GM21367 (cell line): ENCODE measurements at regions not wholly inside any gene's neighbourhood (a gene's known extent, or its start where the extent isn't known, plus 50 kb on each side); places are given as distances from the start of the nearest gene placed in this dataset.

ENCODE experiments used
- ATAC-seq: cut with Tn5 transposase; IDR thresholded peaks from one replicate; pipeline ENCODE4 v1.9.1; 2021; ENCODE audit not compliant: unreplicated experiment

DNA sequence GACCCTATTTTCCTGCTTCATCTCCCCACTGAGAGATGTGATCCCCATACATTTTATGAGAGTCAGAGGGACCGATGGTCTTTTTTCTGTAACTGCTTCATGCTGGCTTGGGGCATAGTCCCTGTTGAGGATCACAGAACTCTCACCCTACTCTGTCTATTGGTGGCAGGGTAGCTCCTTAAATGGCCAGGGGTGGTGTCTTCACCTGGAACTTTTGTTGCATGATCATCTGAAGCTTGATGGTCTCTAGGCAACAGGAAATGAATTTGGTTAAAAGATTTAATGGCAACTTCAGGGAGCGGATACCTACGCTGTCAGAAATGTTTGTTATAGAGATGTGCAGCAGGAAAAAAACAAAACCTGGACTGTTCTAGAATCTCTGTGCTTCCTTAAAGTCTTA is 87.0 kb upstream of the GLIS3 start:
- peak; percentile 68 for ATAC-seq

GRCh38 chr9:4384750-4385149 is 84.9 kb upstream of the GLIS3 start:
- no peak for ATAC-seq

GRCh38 chr9:4382722-4383317 is 83.0 kb upstream of the GLIS3 start:
- no peak for ATAC-seq

GRCh38 chr9:4381744-4382143 is 81.9 kb upstream of the GLIS3 start:
- ATAC-seq: no peak

GRCh38 chr9:4380406-4380805 is 80.5 kb upstream of the GLIS3 start:
- ATAC-seq: no peak

DNA sequence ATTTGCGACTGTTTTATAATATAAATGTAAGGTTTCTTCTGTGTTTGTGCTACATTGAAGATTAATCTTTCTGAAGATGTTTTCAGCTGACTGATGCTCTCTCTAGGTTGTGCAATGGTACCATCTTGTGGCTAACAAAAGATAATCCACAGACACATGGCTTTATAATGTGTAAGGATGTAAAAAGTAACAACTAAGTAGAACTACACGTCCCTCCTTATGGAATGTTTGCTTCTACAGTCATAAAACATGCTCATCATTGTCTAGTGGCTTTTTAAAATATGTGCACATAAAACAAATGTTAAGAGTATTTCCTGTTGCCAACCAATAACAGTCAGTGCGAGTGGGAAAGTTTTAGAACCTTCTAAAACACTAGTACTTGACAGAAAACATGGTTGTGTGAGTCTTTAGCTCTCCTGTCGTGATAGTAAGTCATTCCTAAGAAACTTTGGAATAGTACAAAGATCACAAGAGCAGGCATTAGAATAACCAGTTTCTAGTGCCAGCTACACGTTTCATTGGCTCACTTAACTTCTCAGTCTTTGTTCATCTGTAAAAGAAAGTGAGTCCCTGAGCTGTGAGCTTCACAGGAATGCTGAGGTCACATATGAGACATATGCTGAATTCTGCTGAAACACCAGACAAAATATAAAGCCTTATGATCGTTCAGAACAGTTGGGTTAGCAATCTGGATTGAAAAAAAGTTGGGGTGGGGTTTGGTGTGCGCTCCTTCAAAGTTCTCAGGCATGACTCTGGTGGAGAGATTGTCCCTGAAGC is 75.7 kb upstream of the GLIS3 start:
- ATAC-seq: no peak

DNA sequence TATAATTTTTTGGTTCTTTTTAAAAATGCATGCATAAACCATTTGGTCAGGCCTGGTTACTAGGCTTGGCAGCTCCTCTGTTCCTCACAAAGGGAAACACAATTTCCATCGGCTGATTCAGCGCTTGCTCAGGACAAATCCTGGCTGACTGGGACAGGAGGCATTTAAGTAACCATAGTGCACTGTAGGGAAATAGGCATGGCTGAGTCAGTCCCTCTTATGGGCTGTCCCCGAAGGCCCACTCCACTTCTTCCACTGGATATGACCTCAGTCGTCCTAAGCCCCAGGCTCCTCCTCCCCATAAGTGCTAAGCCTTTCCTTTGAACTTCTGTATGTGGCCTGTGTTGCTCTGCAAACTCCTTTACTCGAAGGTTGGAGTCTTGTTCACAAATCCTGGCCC is 71.2 kb upstream of the GLIS3 start:
- ATAC-seq: no peak

- ATAC-seq: no peak
These were observed 70.6 kb upstream of the GLIS3 start for GRCh38 chr9:4370501-4370900.

GRCh38 chr9:4366591-4367330 is 66.9 kb upstream of the GLIS3 start:
- no peak for ATAC-seq

- no peak for ATAC-seq
These were observed 65.2 kb upstream of the GLIS3 start for GRCh38 chr9:4365055-4365454.

- ATAC-seq: no peak
These were observed 62.4 kb upstream of the GLIS3 start for GRCh38 chr9:4362281-4362680.

DNA sequence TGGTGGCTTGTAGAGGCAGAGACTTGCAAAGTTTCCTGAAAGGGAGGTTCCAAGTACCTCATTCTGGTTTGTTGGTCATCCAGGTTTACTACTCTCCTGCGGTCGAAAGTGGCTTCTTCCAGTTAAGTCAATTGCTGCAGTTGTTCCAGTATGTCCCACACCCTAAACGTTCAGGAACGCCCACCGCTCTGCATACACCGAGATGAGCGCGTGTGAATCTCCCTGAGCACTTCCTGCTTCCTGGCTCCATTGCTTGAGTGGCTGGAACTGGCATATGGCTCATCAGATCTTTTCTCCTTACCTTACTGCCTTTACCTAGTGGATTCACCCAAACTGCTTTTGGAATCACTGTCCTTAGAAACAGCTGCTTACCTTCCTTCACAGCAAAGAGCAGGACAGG is 59.1 kb upstream of the GLIS3 start:
- ATAC-seq: no peak

DNA sequence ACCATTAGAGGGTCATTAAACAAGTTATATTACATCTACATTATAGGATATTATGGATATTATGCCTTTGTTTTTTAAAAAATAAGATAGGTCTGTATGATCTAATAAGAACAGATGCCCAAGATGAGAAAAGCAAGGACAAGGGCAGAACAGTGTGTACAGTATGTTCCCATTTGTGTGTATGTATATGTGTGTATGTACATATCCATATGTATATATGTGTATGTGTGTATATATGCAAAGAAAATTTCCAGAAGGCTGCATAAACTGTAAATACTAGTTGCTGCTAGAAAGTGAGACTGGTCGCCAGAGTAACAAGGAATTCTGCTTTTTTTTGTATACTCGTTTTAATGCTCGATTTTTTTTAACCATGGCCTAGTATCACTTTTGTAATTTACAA is 58.1 kb upstream of the GLIS3 start:
- no peak for ATAC-seq

DNA sequence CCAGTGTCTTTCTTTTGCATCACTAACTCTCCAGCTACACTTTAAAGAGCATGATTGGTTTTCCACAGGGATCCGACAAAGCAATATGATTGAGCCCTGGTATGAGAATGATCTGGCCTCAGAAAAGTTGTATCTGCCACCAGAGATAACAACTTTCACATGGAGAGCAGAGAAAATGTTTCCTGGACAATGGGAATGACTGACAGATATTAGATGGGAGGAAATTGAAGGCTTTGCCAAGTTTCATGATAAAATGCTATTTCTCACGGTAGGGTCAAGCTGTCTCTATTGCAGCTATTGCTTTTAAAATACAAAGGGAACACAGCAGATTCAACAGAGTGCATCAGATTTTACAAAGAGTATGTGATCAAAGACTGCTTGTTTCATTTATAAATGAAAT is 56.4 kb upstream of the GLIS3 start:
- no peak for ATAC-seq

- ATAC-seq: no peak
These were observed 53.4 kb upstream of the GLIS3 start for GRCh38 chr9:4353236-4353635.

GRCh38 chr9:4349816-4350418 is 50.0 kb upstream of the GLIS3 start:
- ATAC-seq: no peak
